G401.6 (cell line): ENCODE measurements at regions not wholly inside any gene's neighbourhood (a gene's known extent, or its start where the extent isn't known, plus 50 kb on each side); places are given as distances from the start of the nearest gene placed in this dataset.

Experiments used
- FAIRE-seq: peaks from 2 replicates; lab custom pipeline; 2012; peaks lifted over from hg19 to GRCh38; lab: Jason Lieb, UNC

- no peak for FAIRE-seq
Observed at GRCh38 chr4:157961229-157961990, 211.4 kb downstream of the GASK1B start.

GRCh38 chr4:157957905-157958304, 214.9 kb downstream of the GASK1B start:
- FAIRE-seq = no peak

GRCh38 chr4:157942017-157942416, 230.8 kb downstream of the GASK1B start:
- FAIRE-seq = no peak

- FAIRE-seq = no peak
Observed at GRCh38 chr4:157934151-157934550, 238.7 kb downstream of the GASK1B start.

- FAIRE-seq = no peak
Observed at GRCh38 chr4:157932936-157933335, 239.9 kb downstream of the GASK1B start.

- FAIRE-seq = no peak
Observed at GRCh38 chr4:157929486-157929885, 243.3 kb downstream of the GASK1B start.

- no peak for FAIRE-seq
Observed at GRCh38 chr4:157918036-157918832, 254.6 kb downstream of the GASK1B start.

- no peak for FAIRE-seq
Observed at GRCh38 chr4:157912212-157912611, 260.6 kb downstream of the GASK1B start.

GRCh38 chr4:157911662-157912061, 261.2 kb downstream of the GASK1B start:
- no peak for FAIRE-seq

GRCh38 chr4:157908691-157909090, 264.1 kb downstream of the GASK1B start:
- FAIRE-seq = no peak

GRCh38 chr4:157908031-157908430, 264.8 kb downstream of the GASK1B start:
- no peak for FAIRE-seq

GRCh38 chr4:157907226-157907946, 265.4 kb downstream of the GASK1B start:
- FAIRE-seq = no peak

- no peak for FAIRE-seq
Observed at GRCh38 chr4:157898836-157899605, 273.8 kb downstream of the GASK1B start.

- FAIRE-seq = no peak
Observed at GRCh38 chr4:157897855-157898370, 274.9 kb downstream of the GASK1B start.

GRCh38 chr4:157896726-157897125, 276.1 kb downstream of the GASK1B start:
- FAIRE-seq = no peak

GRCh38 chr4:157895205-157895604, 277.6 kb downstream of the GASK1B start:
- FAIRE-seq = no peak

GRCh38 chr4:157889788-157890187, 283.0 kb downstream of the GASK1B start:
- FAIRE-seq = no peak

- FAIRE-seq = no peak
Observed at GRCh38 chr4:157888281-157888680, 284.5 kb downstream of the GASK1B start.

GRCh38 chr4:157887316-157887715, 285.5 kb downstream of the GASK1B start:
- FAIRE-seq = no peak

GRCh38 chr4:157886645-157887044, 286.2 kb downstream of the GASK1B start:
- FAIRE-seq = no peak

GRCh38 chr4:157885811-157886210, 287.0 kb downstream of the GASK1B start:
- FAIRE-seq = no peak

GRCh38 chr4:157882901-157883300, 289.9 kb downstream of the GASK1B start:
- no peak for FAIRE-seq
